HCT116 (cell line): ENCODE measurements at regions not wholly inside any gene's neighbourhood (a gene's known extent, or its start where the extent isn't known, plus 50 kb on each side); places are given as distances from the start of the nearest gene placed in this dataset.

Experiments
- ATAC-seq: fragments of 200-7000 bp; cut with Tn5 transposase; 2 replicates; pipeline ENCODE4 v1.9.1; 2020; ENCODE audit warnings: mild to moderate bottlenecking, moderate library complexity
- BruUV-seq: library from RNA; stranded (reverse); fragments of 400-500 nt; replicated peaks from 2 replicates; lab custom pipeline; 2021; lab: Mats Ljungman, UMichigan
- CTCF ChIA-PET: fragments of 300-600 bp; sonication (Branson Sonifier 250); formaldehyde crosslinking; loops from one replicate; lab custom pipeline; 2021; ENCODE audit warnings: antibody characterized with exemption; lab: Charles Lee
- POLR2A ChIA-PET: fragments of 300-600, 350-600 bp; sonication (Branson Sonifier 250); formaldehyde crosslinking; loops from one replicate; lab custom pipeline; 2021; ENCODE audit warnings: antibody characterized with exemption; lab: Charles Lee
- RAD21 ChIA-PET, 2 experiments: fragments of 300-600 bp; sonication (Branson Sonifier 250); formaldehyde crosslinking; loops; one replicate each; lab custom pipeline; 2023; ENCODE audit warnings: low total read pairs in 2 of 2; ENCODE audit not compliant: uncharacterized antibody in 2 of 2, unreplicated experiment in 2 of 2, low non-redundant PET in 1 of 2; lab: Charles Lee
- DNase-seq: peaks from one replicate; pipeline ENCODE4 v3.0.0-alpha.2; 2010; ENCODE audit warnings: low read depth, low spot score
- H2AFZ ChIP-seq: fragments of 200-600 bp; shearing (Covaris generic), sonication (generic); 2 replicates; pipeline ENCODE4 v1.6.1; 2017; ENCODE audit warnings: low read depth, mixed run types, mixed read lengths, antibody characterized with exemption, low read length; ENCODE audit not compliant: poor library complexity, severe bottlenecking
- H3K27ac ChIP-seq: 2 replicates; pipeline ENCODE4 v1.5.1; 2012; ENCODE audit warnings: low read depth, low read length
- H3K27me3 ChIP-seq: fragments of 200-600 bp; sonication (generic); 2 replicates; pipeline ENCODE4 v1.6.1; 2016; ENCODE audit warnings: mixed run types, low read length, mixed read lengths; ENCODE audit not compliant: insufficient read depth
- H3K36me3 ChIP-seq, 2 experiments: fragments of 200-500 bp in 1 of 2; fragments of 200-600 bp in 1 of 2; sonication (Bioruptor generic) in 1 of 2; sonication (generic) in 1 of 2; 2 replicates each; pipeline versions ENCODE4 v1.5.1 to v1.6.1; 2014 to 2016; ENCODE audit warnings: low read length in 2 of 2, inconsistent platforms in 1 of 2, mixed read lengths in 1 of 2, mixed run types in 1 of 2; ENCODE audit not compliant: insufficient read depth in 2 of 2, control insufficient read depth in 1 of 2
- H3K4me1 ChIP-seq, 2 experiments: fragments of 200-600 bp in 1 of 2; sonication (generic) in 1 of 2; 2 replicates each; pipeline versions ENCODE4 v1.5.1 to v1.6.1; 2012 to 2017; ENCODE audit warnings: low read length in 2 of 2, inconsistent platforms in 1 of 2, mild to moderate bottlenecking in 1 of 2, mixed read lengths in 1 of 2, mixed run types in 1 of 2, moderate library complexity in 1 of 2; ENCODE audit not compliant: insufficient read depth in 2 of 2, control insufficient read depth in 1 of 2
- H3K4me2 ChIP-seq: fragments of 200-600 bp; sonication (generic); 2 replicates; pipeline ENCODE4 v1.6.1; 2017; ENCODE audit warnings: mixed run types, low read length, mixed read lengths
- H3K4me3 ChIP-seq, 2 experiments: fragments of 200-600 bp in 1 of 2; sonication (generic) in 1 of 2; replicated peaks in 1 of 2; 2 replicates each; pipeline ENCODE4 v1.5.1; 2011 to 2016; ENCODE audit warnings: low read length in 2 of 2, control low read depth in 1 of 2, low read depth in 1 of 2, mild to moderate bottlenecking in 1 of 2, mixed read lengths in 1 of 2, mixed run types in 1 of 2
- H3K79me2 ChIP-seq: fragments of 200-600 bp; sonication (generic); 2 replicates; pipeline ENCODE4 v1.6.1; 2017; ENCODE audit warnings: mild to moderate bottlenecking, mixed run types, low read length, moderate library complexity, mixed read lengths; ENCODE audit not compliant: insufficient read depth
- H3K9ac ChIP-seq: fragments of 200-600 bp; sonication (generic); 2 replicates; pipeline ENCODE4 v1.6.1; 2016; ENCODE audit warnings: low read length, mixed read lengths
- H3K9me2 ChIP-seq: fragments of 200-600 bp; sonication (generic), shearing (Covaris generic); 2 replicates; pipeline ENCODE4 v1.6.1; 2017; ENCODE audit warnings: mixed run types, mild to moderate bottlenecking, moderate library complexity; ENCODE audit not compliant: insufficient read depth
- H3K9me3 ChIP-seq, 2 experiments: fragments of 200-500 bp in 1 of 2; fragments of 200-600 bp in 1 of 2; sonication (Bioruptor generic) in 1 of 2; sonication (generic) in 1 of 2; 2 replicates each; pipeline ENCODE4 v1.6.1; 2014 to 2017; ENCODE audit warnings: low read length in 2 of 2, mixed read lengths in 2 of 2, inconsistent platforms in 1 of 2, low read depth in 1 of 2, mild to moderate bottlenecking in 1 of 2, mixed run types in 1 of 2, moderate library complexity in 1 of 2; ENCODE audit not compliant: control insufficient read depth in 1 of 2, insufficient read depth in 1 of 2
- H4K20me1 ChIP-seq: fragments of 200-600 bp; sonication (generic), shearing (Covaris generic); 2 replicates; pipeline ENCODE4 v1.6.1; 2017; ENCODE audit warnings: mixed run types, mild to moderate bottlenecking, moderate library complexity; ENCODE audit not compliant: insufficient read depth
- CBX3 ChIP-seq: IDR thresholded peaks from 2 replicates; pipeline ENCODE4 v1.6.1; 2012; ENCODE audit warnings: low read depth
- CTCF ChIP-seq, 3 experiments: fragments of 200-600 bp in 1 of 3; sonication (generic) in 1 of 3; IDR thresholded peaks in 2 of 3; conservative IDR thresholded peaks in 1 of 3; 2 replicates each; pipeline ENCODE4 v1.5.1; 2012 to 2017; ENCODE audit warnings: low read depth in 2 of 3, low read length in 2 of 3, antibody characterized with exemption in 1 of 3, borderline replicate concordance in 1 of 3, control low read depth in 1 of 3, mild to moderate bottlenecking in 1 of 3, mixed read lengths in 1 of 3, mixed run types in 1 of 3, moderate library complexity in 1 of 3; ENCODE audit not compliant: insufficient read depth in 1 of 3
- EGR1 ChIP-seq: IDR thresholded peaks from 2 replicates; pipeline ENCODE4 v1.6.1; 2012; ENCODE audit warnings: low read depth
- ELF1 ChIP-seq: IDR thresholded peaks from 2 replicates; pipeline ENCODE4 v1.6.1; 2012; ENCODE audit warnings: low read depth, borderline replicate concordance
- EZH2 ChIP-seq: fragments of 200-600 bp; sonication (generic); IDR thresholded peaks from 2 replicates; pipeline ENCODE4 v1.6.1; 2017; ENCODE audit warnings: antibody characterized with exemption, mixed run types
- EZH2phosphoT487 ChIP-seq: fragments of 200-600 bp; IDR thresholded peaks from 2 replicates; pipeline ENCODE4 v1.6.1; 2018; ENCODE audit warnings: antibody characterized with exemption, borderline replicate concordance
- MAX ChIP-seq: IDR thresholded peaks from 2 replicates; pipeline ENCODE4 v1.6.1; 2012
- POLR2A ChIP-seq: IDR thresholded peaks from 2 replicates; pipeline ENCODE4 v1.7.0; 2011; ENCODE audit warnings: borderline replicate concordance; ENCODE audit not compliant: insufficient read depth, insufficient read length; ENCODE audit errors: extremely low read depth
- POLR2AphosphoS5 ChIP-seq: IDR thresholded peaks from 2 replicates; pipeline ENCODE4 v1.6.1; 2011; ENCODE audit warnings: mild to moderate bottlenecking, low read depth, low read length, moderate library complexity
- TCF7L2 ChIP-seq: IDR thresholded peaks from 2 replicates; pipeline ENCODE4 v1.7.0; 2011; ENCODE audit warnings: borderline replicate concordance, inconsistent platforms; ENCODE audit not compliant: insufficient read depth, insufficient read length; ENCODE audit errors: extremely low read depth
- ZFX ChIP-seq: fragments of 450-650 bp; IDR thresholded peaks from 2 replicates; pipeline ENCODE4 v1.6.1; 2017
- ZNF274 ChIP-seq: fragments of 200-500 bp; sonication (Bioruptor generic); IDR thresholded peaks from 2 replicates; pipeline ENCODE4 v1.6.1; 2014; ENCODE audit warnings: mild to moderate bottlenecking, low read depth, low read length, inconsistent platforms
- intact Hi-C: fragments of 100-400 bp; cut with micrococcal nuclease; formaldehyde crosslinking; loops from 2 replicates; pipeline ENCODE4 v1.10.0; 2022

- TF ChIP-seq EZH2, result no peak
- no peak for TF ChIP-seq CTCF (IDR thresholded peaks at IDR 0.05 in 2 of 3, conservative IDR thresholded peaks at IDR 0.05 in 1 of 3; ENCODE audit: borderline replicate concordance in 1 of 3, insufficient read depth in 1 of 3, low read depth in 2 of 3, low read length in 2 of 3)
- TF ChIP-seq ZNF274, result no peak
- no peak for TF ChIP-seq CBX3
- TF ChIP-seq ELF1, result no peak
- no peak for TF ChIP-seq POLR2AphosphoS5
- TF ChIP-seq POLR2A, result no peak
- no peak for TF ChIP-seq EZH2phosphoT487
- TF ChIP-seq, all 23 proteins: peak for 0
- RAD21 ChIA-PET, result no interaction called here
- BruUV-seq, result no TSS peak
- ATAC-seq (no peak), DNase-seq (no peak)
- H3K79me2 ChIP-seq, result no peaks in the 10 kb centered on the region
- H3K9me2 ChIP-seq, result no peaks in the 10 kb centered on the region
- H3K4me1 ChIP-seq, result peaks cover 0 to 10% of the 10 kb centered on the region in 2 experiments; a peak in 1 of 4 replicates
- H3K4me3 ChIP-seq, result no peak overlapping the region
- CTCF ChIA-PET, result no interaction called here
- H4K20me1 ChIP-seq, result no peaks in the 10 kb centered on the region
- no peak overlapping the region for H2AFZ ChIP-seq
- H3K27me3 ChIP-seq, result no peaks in the 10 kb centered on the region
- no peak overlapping the region for H3K9ac ChIP-seq
- no peak overlapping the region for H3K27ac ChIP-seq
- intact Hi-C loops, result no loop called here
- H3K4me2 ChIP-seq, result no peak overlapping the region
- no peaks in the 10 kb centered on the region for H3K9me3 ChIP-seq
- no peaks in the 10 kb centered on the region for H3K36me3 ChIP-seq
- POLR2A ChIA-PET, result no interaction called here
Measured at GRCh38 chr6:150777736-150778135, 87.8 kb upstream of the MTHFD1L start.

- H3K4me3 ChIP-seq, result no peak overlapping the region
- H3K27me3 ChIP-seq, result no peaks in the 10 kb centered on the region
- H3K4me1 ChIP-seq, result no peaks in the 10 kb centered on the region
- H3K4me2 ChIP-seq, result no peak overlapping the region
- no peaks in the 10 kb centered on the region for H3K36me3 ChIP-seq
- ATAC-seq, result no peak
- CTCF ChIA-PET, result no interaction called here
- POLR2A ChIA-PET, result no interaction called here
- H4K20me1 ChIP-seq, result no peaks in the 10 kb centered on the region
- no peak for DNase-seq
- H3K79me2 ChIP-seq, result no peaks in the 10 kb centered on the region
- RAD21 ChIA-PET, result no interaction called here
- H3K27ac ChIP-seq, result no peak overlapping the region
- no peaks in the 10 kb centered on the region for H3K9me2 ChIP-seq
- intact Hi-C loops, result no loop called here
- no TSS peak for BruUV-seq
- no peak overlapping the region for H2AFZ ChIP-seq
- TF ChIP-seq TCF7L2, result no peak
- no peak for TF ChIP-seq ZFX
- no peak for TF ChIP-seq ZNF274
- TF ChIP-seq POLR2A, result no peak
- TF ChIP-seq EZH2phosphoT487, result no peak
- TF ChIP-seq ELF1, result no peak
- no peak for TF ChIP-seq CTCF (IDR thresholded peaks at IDR 0.05 in 2 of 3, conservative IDR thresholded peaks at IDR 0.05 in 1 of 3; ENCODE audit: borderline replicate concordance in 1 of 3, insufficient read depth in 1 of 3, low read depth in 2 of 3, low read length in 2 of 3)
- no peak for TF ChIP-seq MAX
- TF ChIP-seq EGR1, result no peak
- no peak overlapping the region for H3K9ac ChIP-seq
- H3K9me3 ChIP-seq, result no peaks in the 10 kb centered on the region
Measured at GRCh38 chr6:150783813-150784212, 81.7 kb upstream of the MTHFD1L start.
